Peyer's patch (tissue), 4 donors: ENCODE measurements at regions not wholly inside any gene's neighbourhood (a gene's known extent, or its start where the extent isn't known, plus 50 kb on each side); places are given as distances from the start of the nearest gene placed in this dataset.

Source experiments
- DNase-seq, 3 donors: peaks; one replicate each; pipeline ENCODE4 v3.0.0-alpha.2; 2017 to 2019
- H3K27ac ChIP-seq, 4 donors: fragments of 200-600 bp; sonication (generic); one replicate each; pipeline ENCODE4 v1.5.1; 2016 to 2019
- H3K27me3 ChIP-seq, 2 donors: fragments of 200-600 bp; sonication (generic); one replicate each; pipeline ENCODE4 v1.5.1; 2019
- H3K36me3 ChIP-seq, 3 donors: fragments of 200-600 bp; sonication (generic); one replicate each; pipeline ENCODE4 v1.5.1; 2016 to 2019
- H3K4me1 ChIP-seq, 4 donors: fragments of 200-600 bp; sonication (generic); one replicate each; pipeline ENCODE4 v1.5.1; 2016 to 2019
- H3K4me3 ChIP-seq, 4 donors: fragments of 200-600 bp; sonication (generic); 1 replicate in 3 of 4; 2 replicates in 1 of 4; pipeline ENCODE4 v1.5.1; 2016 to 2019; ENCODE audit warnings: mild to moderate bottlenecking in 1 of 4
- H3K9me3 ChIP-seq, 4 donors: fragments of 200-600 bp; sonication (generic); one replicate each; pipeline ENCODE4 v1.5.1; 2016 to 2019; ENCODE audit warnings: mild to moderate bottlenecking in 1 of 4
- CTCF ChIP-seq, 6 experiments: fragments of 450-650 bp in 4 of 6; fragments of 200-600 bp in 2 of 6; sonication (generic) in 1 of 6; IDR thresholded peaks; one replicate each; pipeline ENCODE4 v1.5.1; 2017 to 2019; ENCODE audit warnings: antibody characterized with exemption in 6 of 6, mild to moderate bottlenecking in 3 of 6, moderate library complexity in 1 of 6
- POLR2A ChIP-seq, 2 donors: fragments of 450-650 bp; IDR thresholded peaks; one replicate each; pipeline ENCODE4 v1.5.1; 2017; ENCODE audit warnings: antibody characterized with exemption in 2 of 2, mild to moderate bottlenecking in 2 of 2, moderate library complexity in 2 of 2

- Histone ChIP-seq H3K27ac (no peak overlapping the region), H3K4me3 (no peak overlapping the region), H3K27me3 (no peaks in the 10 kb centered on the region), H3K4me1 (no peaks in the 10 kb centered on the region), H3K36me3 (no peaks in the 10 kb centered on the region), H3K9me3 (no peaks in the 10 kb centered on the region)
- no peak for TF ChIP-seq CTCF (IDR thresholded peaks at IDR 0.05)
- no peak for TF ChIP-seq POLR2A (IDR thresholded peaks at IDR 0.05)
- no peak for DNase-seq
Observed at GRCh38 chr6:14200047-14200446, 82.5 kb downstream of the CD83 start.

- Histone ChIP-seq H3K27me3 (no peaks in the 10 kb centered on the region), H3K4me1 (peaks cover 0 to 6% (median 2%) of the 10 kb centered on the region in 4 donors), H3K36me3 (no peaks in the 10 kb centered on the region), H3K27ac (no peak overlapping the region), H3K9me3 (no peaks in the 10 kb centered on the region), H3K4me3 (no peak overlapping the region)
- TF ChIP-seq POLR2A (IDR thresholded peaks at IDR 0.05) (no peak), CTCF (IDR thresholded peaks at IDR 0.05) (no peak)
- no peak for DNase-seq
Observed at GRCh38 chr6:14202947-14203346, 85.4 kb downstream of the CD83 start.

GRCh38 chr6:14206391-14206790, 88.8 kb downstream of the CD83 start:
- Histone ChIP-seq H3K36me3 (no peaks in the 10 kb centered on the region), H3K4me3 (no peak overlapping the region), H3K27me3 (no peaks in the 10 kb centered on the region), H3K4me1 (peaks cover 0 to 6% (median 3%) of the 10 kb centered on the region in 4 donors), H3K9me3 (no peaks in the 10 kb centered on the region), H3K27ac (peak overlapping the region in 1 of 4 donors; percentile 58)
- DNase-seq: no peak
- TF ChIP-seq POLR2A (IDR thresholded peaks at IDR 0.05) (no peak), CTCF (IDR thresholded peaks at IDR 0.05) (no peak)

- no peaks in the 10 kb centered on the region for H3K9me3 ChIP-seq
- no peaks in the 10 kb centered on the region for H3K36me3 ChIP-seq
- DNase-seq: no peak
- peak overlapping the region in 1 of 4 donors; percentile 58 for H3K27ac ChIP-seq
- no peaks in the 10 kb centered on the region for H3K27me3 ChIP-seq
- H3K4me3 ChIP-seq: no peak overlapping the region
- H3K4me1 ChIP-seq: peaks cover 0 to 11% (median 8%) of the 10 kb centered on the region in 4 donors
- no peak for TF ChIP-seq CTCF (IDR thresholded peaks at IDR 0.05)
- TF ChIP-seq POLR2A (IDR thresholded peaks at IDR 0.05): no peak
Observed at GRCh38 chr6:14207448-14207847, 89.9 kb downstream of the CD83 start.

- no peak overlapping the region for H3K27ac ChIP-seq
- TF ChIP-seq POLR2A (IDR thresholded peaks at IDR 0.05): no peak
- TF ChIP-seq CTCF (IDR thresholded peaks at IDR 0.05): no peak
- peaks cover 0 to 11% (median 8%) of the 10 kb centered on the region in 4 donors for H3K4me1 ChIP-seq
- no peaks in the 10 kb centered on the region for H3K9me3 ChIP-seq
- H3K27me3 ChIP-seq: no peaks in the 10 kb centered on the region
- no peak overlapping the region for H3K4me3 ChIP-seq
- no peaks in the 10 kb centered on the region for H3K36me3 ChIP-seq
- no peak for DNase-seq
Observed at GRCh38 chr6:14209000-14209399, 91.4 kb downstream of the CD83 start.

GRCh38 chr6:14210077-14210476, 92.5 kb downstream of the CD83 start:
- TF ChIP-seq POLR2A (IDR thresholded peaks at IDR 0.05) (no peak), CTCF (IDR thresholded peaks at IDR 0.05) (no peak)
- no peak for DNase-seq
- H3K27me3 ChIP-seq: no peaks in the 10 kb centered on the region
- H3K27ac ChIP-seq: peak overlapping the region in 1 of 4 donors; percentile 83
- peak overlapping the region in 2 of 4 donors; percentile 71 to 90 for H3K4me3 ChIP-seq
- H3K36me3 ChIP-seq: no peaks in the 10 kb centered on the region
- peaks cover 0 to 11% (median 8%) of the 10 kb centered on the region in 4 donors for H3K4me1 ChIP-seq
- no peaks in the 10 kb centered on the region for H3K9me3 ChIP-seq
